A549 (cell line): ENCODE measurements at regions not wholly inside any gene's neighbourhood (a gene's known extent, or its start where the extent isn't known, plus 50 kb on each side); places are given as distances from the start of the nearest gene placed in this dataset.

Experiments used
- CHD2 ChIP-seq: fragments of 150-350 bp; IDR thresholded peaks from 2 replicates; pipeline ENCODE4 v1.6.1; 2014; ENCODE audit warnings: low read length; ENCODE audit not compliant: partially characterized antibody
- EP300 ChIP-seq, 2 experiments: fragments of >200 bp; sonication (Bioruptor Twin); formaldehyde crosslinking; IDR thresholded peaks; 2 replicates in 1 of 2; 3 replicates in 1 of 2; pipeline ENCODE4 v1.6.1; 2016 to 2017
- POLR2A ChIP-seq: IDR thresholded peaks from 2 replicates; pipeline ENCODE4 v1.6.1; 2012; ENCODE audit warnings: mild to moderate bottlenecking, low read length
- POLR2AphosphoS2 ChIP-seq: conservative IDR thresholded peaks from 2 replicates; pipeline ENCODE4 v1.6.1; 2012; ENCODE audit warnings: low read length, improper control_type of control experiment, inconsistent platforms
- RAD21 ChIP-seq, 2 experiments: fragments of >200 bp in 1 of 2; sonication (Bioruptor Twin) in 1 of 2; formaldehyde crosslinking in 1 of 2; IDR thresholded peaks in 1 of 2; conservative IDR thresholded peaks in 1 of 2; 2 replicates in 1 of 2; 3 replicates in 1 of 2; pipeline ENCODE4 v1.6.1; 2012 to 2018; ENCODE audit warnings: inconsistent platforms in 1 of 2
- TP53 ChIP-seq: fragments of 250-450 bp; sonication (Bioruptor Pico); IDR thresholded peaks from 2 replicates; pipeline ENCODE4 v1.5.0; 2021; ENCODE audit warnings: mild to moderate bottlenecking, moderate library complexity
- TF ChIP-seq, protein P1 (sequence below): fragments of >200 bp; sonication (Bioruptor Twin); formaldehyde crosslinking; IDR thresholded peaks from 3 replicates; pipeline ENCODE4 v1.5.1; 2016
- TF ChIP-seq, protein P2 (sequence below): fragments of 250-450 bp; sonication (Bioruptor Pico); IDR thresholded peaks from 2 replicates; pipeline ENCODE4 v1.5.0; 2021; ENCODE audit warnings: mild to moderate bottlenecking, moderate library complexity, borderline replicate concordance
- TF ChIP-seq, protein P3 (sequence below): fragments of 200-600 bp; sonication (generic); IDR thresholded peaks from 2 replicates; pipeline ENCODE4 v1.6.1; 2016; ENCODE audit warnings: antibody characterized with exemption, mild to moderate bottlenecking, moderate library complexity

DNA sequence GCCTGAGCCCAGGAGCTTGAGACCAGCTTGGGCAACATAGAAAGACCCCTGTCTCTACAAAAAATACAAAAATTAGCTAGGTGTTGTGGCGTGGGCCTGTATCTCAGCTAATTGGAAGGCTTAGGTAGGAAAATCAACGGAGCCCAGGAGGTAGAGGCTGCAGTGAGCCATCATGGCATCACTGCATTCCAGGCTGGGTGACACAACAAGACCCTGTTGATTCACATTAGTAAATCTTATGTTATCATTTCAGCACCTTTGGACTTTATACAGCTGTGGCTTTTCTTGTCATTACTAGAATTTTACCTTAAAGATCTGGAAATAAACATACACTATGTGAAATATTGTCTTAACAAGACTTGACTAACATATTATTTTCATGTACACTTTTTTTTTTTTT lies 185.0 kb downstream of the ZNF608 start:
- TF ChIP-seq, protein P1, sequence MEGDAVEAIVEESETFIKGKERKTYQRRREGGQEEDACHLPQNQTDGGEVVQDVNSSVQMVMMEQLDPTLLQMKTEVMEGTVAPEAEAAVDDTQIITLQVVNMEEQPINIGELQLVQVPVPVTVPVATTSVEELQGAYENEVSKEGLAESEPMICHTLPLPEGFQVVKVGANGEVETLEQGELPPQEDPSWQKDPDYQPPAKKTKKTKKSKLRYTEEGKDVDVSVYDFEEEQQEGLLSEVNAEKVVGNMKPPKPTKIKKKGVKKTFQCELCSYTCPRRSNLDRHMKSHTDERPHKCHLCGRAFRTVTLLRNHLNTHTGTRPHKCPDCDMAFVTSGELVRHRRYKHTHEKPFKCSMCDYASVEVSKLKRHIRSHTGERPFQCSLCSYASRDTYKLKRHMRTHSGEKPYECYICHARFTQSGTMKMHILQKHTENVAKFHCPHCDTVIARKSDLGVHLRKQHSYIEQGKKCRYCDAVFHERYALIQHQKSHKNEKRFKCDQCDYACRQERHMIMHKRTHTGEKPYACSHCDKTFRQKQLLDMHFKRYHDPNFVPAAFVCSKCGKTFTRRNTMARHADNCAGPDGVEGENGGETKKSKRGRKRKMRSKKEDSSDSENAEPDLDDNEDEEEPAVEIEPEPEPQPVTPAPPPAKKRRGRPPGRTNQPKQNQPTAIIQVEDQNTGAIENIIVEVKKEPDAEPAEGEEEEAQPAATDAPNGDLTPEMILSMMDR, result no peak
- TF ChIP-seq CHD2 (no peak), EP300 (IDR thresholded peaks at IDR 0.05) (no peak), POLR2AphosphoS2 (no peak), RAD21 (conservative IDR thresholded peaks at IDR 0.05 in 1 of 2, IDR thresholded peaks at IDR 0.05 in 1 of 2) (no peak), TP53 (no peak), POLR2A (no peak)
- TF ChIP-seq, protein P2, sequence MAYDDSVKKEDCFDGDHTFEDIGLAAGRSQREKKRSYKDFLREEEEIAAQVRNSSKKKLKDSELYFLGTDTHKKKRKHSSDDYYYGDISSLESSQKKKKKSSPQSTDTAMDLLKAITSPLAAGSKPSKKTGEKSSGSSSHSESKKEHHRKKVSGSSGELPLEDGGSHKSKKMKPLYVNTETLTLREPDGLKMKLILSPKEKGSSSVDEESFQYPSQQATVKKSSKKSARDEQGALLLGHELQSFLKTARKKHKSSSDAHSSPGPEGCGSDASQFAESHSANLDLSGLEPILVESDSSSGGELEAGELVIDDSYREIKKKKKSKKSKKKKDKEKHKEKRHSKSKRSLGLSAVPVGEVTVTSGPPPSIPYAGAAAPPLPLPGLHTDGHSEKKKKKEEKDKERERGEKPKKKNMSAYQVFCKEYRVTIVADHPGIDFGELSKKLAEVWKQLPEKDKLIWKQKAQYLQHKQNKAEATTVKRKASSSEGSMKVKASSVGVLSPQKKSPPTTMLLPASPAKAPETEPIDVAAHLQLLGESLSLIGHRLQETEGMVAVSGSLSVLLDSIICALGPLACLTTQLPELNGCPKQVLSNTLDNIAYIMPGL (CRISPR knock-in tag), result no peak
- TF ChIP-seq, protein P3, sequence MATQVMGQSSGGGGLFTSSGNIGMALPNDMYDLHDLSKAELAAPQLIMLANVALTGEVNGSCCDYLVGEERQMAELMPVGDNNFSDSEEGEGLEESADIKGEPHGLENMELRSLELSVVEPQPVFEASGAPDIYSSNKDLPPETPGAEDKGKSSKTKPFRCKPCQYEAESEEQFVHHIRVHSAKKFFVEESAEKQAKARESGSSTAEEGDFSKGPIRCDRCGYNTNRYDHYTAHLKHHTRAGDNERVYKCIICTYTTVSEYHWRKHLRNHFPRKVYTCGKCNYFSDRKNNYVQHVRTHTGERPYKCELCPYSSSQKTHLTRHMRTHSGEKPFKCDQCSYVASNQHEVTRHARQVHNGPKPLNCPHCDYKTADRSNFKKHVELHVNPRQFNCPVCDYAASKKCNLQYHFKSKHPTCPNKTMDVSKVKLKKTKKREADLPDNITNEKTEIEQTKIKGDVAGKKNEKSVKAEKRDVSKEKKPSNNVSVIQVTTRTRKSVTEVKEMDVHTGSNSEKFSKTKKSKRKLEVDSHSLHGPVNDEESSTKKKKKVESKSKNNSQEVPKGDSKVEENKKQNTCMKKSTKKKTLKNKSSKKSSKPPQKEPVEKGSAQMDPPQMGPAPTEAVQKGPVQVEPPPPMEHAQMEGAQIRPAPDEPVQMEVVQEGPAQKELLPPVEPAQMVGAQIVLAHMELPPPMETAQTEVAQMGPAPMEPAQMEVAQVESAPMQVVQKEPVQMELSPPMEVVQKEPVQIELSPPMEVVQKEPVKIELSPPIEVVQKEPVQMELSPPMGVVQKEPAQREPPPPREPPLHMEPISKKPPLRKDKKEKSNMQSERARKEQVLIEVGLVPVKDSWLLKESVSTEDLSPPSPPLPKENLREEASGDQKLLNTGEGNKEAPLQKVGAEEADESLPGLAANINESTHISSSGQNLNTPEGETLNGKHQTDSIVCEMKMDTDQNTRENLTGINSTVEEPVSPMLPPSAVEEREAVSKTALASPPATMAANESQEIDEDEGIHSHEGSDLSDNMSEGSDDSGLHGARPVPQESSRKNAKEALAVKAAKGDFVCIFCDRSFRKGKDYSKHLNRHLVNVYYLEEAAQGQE, result no peak
